OCI-M1 (cell line): ENCODE measurements at regions not wholly inside any gene's neighbourhood (a gene's known extent, or its start where the extent isn't known, plus 50 kb on each side); places are given as distances from the start of the nearest gene placed in this dataset.
A peak's percentile ranks its signal among the peaks of the same experiment; 100 is the strongest.

Experiments
- DNase-seq: peaks from one replicate; lab custom pipeline; 2025; lab: John Stamatoyannopoulos, UW

GRCh38 chr3:135865553-135865952 lies 100.0 kb upstream of the PPP2R3A start:
- no peak for DNase-seq

GRCh38 chr3:135867911-135868310 lies 97.6 kb upstream of the PPP2R3A start:
- no peak for DNase-seq

GRCh38 chr3:135868801-135869200 lies 96.7 kb upstream of the PPP2R3A start:
- DNase-seq, result no peak

GRCh38 chr3:135869439-135870105 lies 96.0 kb upstream of the PPP2R3A start:
- DNase-seq, result no peak

- DNase-seq, result no peak
Observed at GRCh38 chr3:135871311-135871710, 94.2 kb upstream of the PPP2R3A start.

GRCh38 chr3:135874035-135874434 lies 91.5 kb upstream of the PPP2R3A start:
- no peak for DNase-seq

- DNase-seq, result no peak
Observed at GRCh38 chr3:135878501-135878900, 87.0 kb upstream of the PPP2R3A start.

GRCh38 chr3:135885885-135886284 lies 79.6 kb upstream of the PPP2R3A start:
- DNase-seq, result no peak

- DNase-seq, result no peak
Observed at GRCh38 chr3:135887220-135887619, 78.3 kb upstream of the PPP2R3A start.

GRCh38 chr3:135889443-135889842 lies 76.1 kb upstream of the PPP2R3A start:
- DNase-seq, result no peak

- DNase-seq, result peak; percentile 2
Observed at GRCh38 chr3:135891121-135891520, 74.4 kb upstream of the PPP2R3A start.

GRCh38 chr3:135895106-135895733 lies 70.3 kb upstream of the PPP2R3A start:
- DNase-seq, result peak; percentile 78

- no peak for DNase-seq
Observed at GRCh38 chr3:135895734-135896121, 69.8 kb upstream of the PPP2R3A start.

- DNase-seq, result no peak
Observed at GRCh38 chr3:135896613-135897012, 68.9 kb upstream of the PPP2R3A start.

GRCh38 chr3:135897715-135898114 lies 67.8 kb upstream of the PPP2R3A start:
- no peak for DNase-seq

- DNase-seq, result no peak
Observed at GRCh38 chr3:135898774-135899173, 66.8 kb upstream of the PPP2R3A start.

- peak; percentile 3 for DNase-seq
Observed at GRCh38 chr3:135905058-135905724, 60.3 kb upstream of the PPP2R3A start.

GRCh38 chr3:135907422-135908165 lies 57.9 kb upstream of the PPP2R3A start:
- no peak for DNase-seq

GRCh38 chr3:135908225-135908624 lies 57.3 kb upstream of the PPP2R3A start:
- DNase-seq, result no peak

- DNase-seq, result no peak
Observed at GRCh38 chr3:135908737-135909136, 56.8 kb upstream of the PPP2R3A start.

GRCh38 chr3:135911110-135911509 lies 54.4 kb upstream of the PPP2R3A start:
- DNase-seq, result no peak

GRCh38 chr3:135915206-135915605 lies 50.3 kb upstream of the PPP2R3A start:
- no peak for DNase-seq
